H9 (cell line): ENCODE measurements at regions not wholly inside any gene's neighbourhood (a gene's known extent, or its start where the extent isn't known, plus 50 kb on each side); places are given as distances from the start of the nearest gene placed in this dataset.

Experiments
- DNase-seq: peaks from one replicate; pipeline ENCODE4 v3.0.0-alpha.2; 2017
- H2AFZ ChIP-seq: one replicate; pipeline ENCODE4 v1.6.1; 2013; ENCODE audit warnings: mild to moderate bottlenecking, low read length, control low read depth, moderate library complexity
- H2AK5ac ChIP-seq: 2 replicates; pipeline ENCODE4 v1.6.1; 2013; ENCODE audit warnings: low read length, control low read depth, mixed read lengths; ENCODE audit not compliant: insufficient read length
- H2BK120ac ChIP-seq: one replicate; pipeline ENCODE4 v1.6.1; 2013; ENCODE audit warnings: low read depth, mild to moderate bottlenecking, low read length, control low read depth, inconsistent platforms; ENCODE audit not compliant: poor library complexity, severe bottlenecking
- H2BK12ac ChIP-seq: 2 replicates; pipeline ENCODE4 v1.6.1; 2013; ENCODE audit warnings: low read length, control low read depth, mixed read lengths, low read depth; ENCODE audit not compliant: insufficient read length
- H2BK15ac ChIP-seq: 2 replicates; pipeline ENCODE4 v1.6.1; 2013; ENCODE audit warnings: low read depth, low read length, control low read depth
- H2BK20ac ChIP-seq: one replicate; pipeline ENCODE4 v1.6.1; 2013; ENCODE audit warnings: low read depth, mild to moderate bottlenecking, low read length, control low read depth, inconsistent platforms; ENCODE audit not compliant: poor library complexity, severe bottlenecking
- H2BK5ac ChIP-seq: 2 replicates; pipeline ENCODE4 v1.6.1; 2013; ENCODE audit warnings: low read length, control low read depth, mixed read lengths; ENCODE audit not compliant: insufficient read length
- H3K14ac ChIP-seq: 2 replicates; pipeline ENCODE4 v1.6.1; 2013; ENCODE audit warnings: low read length, control low read depth; ENCODE audit not compliant: insufficient read depth
- H3K18ac ChIP-seq: 2 replicates; pipeline ENCODE4 v1.6.1; 2013; ENCODE audit warnings: low read depth, mild to moderate bottlenecking, mixed read lengths, low read length, control low read depth; ENCODE audit not compliant: insufficient read length
- H3K23ac ChIP-seq: 2 replicates; pipeline ENCODE4 v1.6.1; 2013; ENCODE audit warnings: low read length, control low read depth, mixed read lengths, low read depth; ENCODE audit not compliant: insufficient read length
- H3K23me2 ChIP-seq: 2 replicates; pipeline ENCODE4 v1.6.1; 2013; ENCODE audit warnings: low read depth, mild to moderate bottlenecking, mixed read lengths, low read length, control low read depth; ENCODE audit not compliant: insufficient read length, poor library complexity, severe bottlenecking
- H3K27ac ChIP-seq: 2 replicates; pipeline ENCODE4 v1.5.1; 2013; ENCODE audit warnings: low read length, control low read depth, mixed read lengths, low read depth; ENCODE audit not compliant: insufficient read length
- H3K27me3 ChIP-seq: 2 replicates; pipeline ENCODE4 v1.6.1; 2013; ENCODE audit warnings: low read length, control low read depth, inconsistent platforms; ENCODE audit not compliant: insufficient read depth
- H3K4ac ChIP-seq: 2 replicates; pipeline ENCODE4 v1.6.1; 2013; ENCODE audit warnings: low read depth, mild to moderate bottlenecking, control low read depth, inconsistent platforms, low read length, moderate library complexity
- H3K4me1 ChIP-seq: 2 replicates; pipeline ENCODE4 v1.6.1; 2013; ENCODE audit warnings: low read length, control low read depth, inconsistent platforms; ENCODE audit not compliant: insufficient read depth
- H3K4me2 ChIP-seq: 2 replicates; pipeline ENCODE4 v1.6.1; 2013; ENCODE audit warnings: low read length, control low read depth, mixed read lengths; ENCODE audit not compliant: insufficient read length, insufficient read depth
- H3K56ac ChIP-seq: 2 replicates; pipeline ENCODE4 v1.6.1; 2013; ENCODE audit warnings: low read depth, mild to moderate bottlenecking, mixed read lengths, low read length, control low read depth; ENCODE audit not compliant: insufficient read length
- H3K79me1 ChIP-seq: 2 replicates; pipeline ENCODE4 v1.6.1; 2013; ENCODE audit warnings: low read depth, mild to moderate bottlenecking, moderate library complexity, low read length, control low read depth, inconsistent platforms; ENCODE audit not compliant: insufficient read depth, poor library complexity, severe bottlenecking
- H3K79me2 ChIP-seq: 2 replicates; pipeline ENCODE4 v1.6.1; 2013; ENCODE audit warnings: low read length, control low read depth, inconsistent platforms; ENCODE audit not compliant: insufficient read depth
- H3K9ac ChIP-seq: 2 replicates; pipeline ENCODE4 v1.6.1; 2013; ENCODE audit warnings: low read length, control low read depth, mixed read lengths; ENCODE audit not compliant: insufficient read length; ENCODE audit errors: extremely low read depth
- H3K9me3 ChIP-seq: one replicate; pipeline ENCODE4 v1.6.1; 2013; ENCODE audit warnings: low read depth, low read length, inconsistent platforms; ENCODE audit not compliant: control insufficient read depth
- H3T11ph ChIP-seq: one replicate; pipeline ENCODE4 v1.6.1; 2013; ENCODE audit warnings: mild to moderate bottlenecking, low read length, control low read depth, inconsistent platforms
- H4K20me1 ChIP-seq: one replicate; pipeline ENCODE4 v1.6.1; 2013; ENCODE audit not compliant: control insufficient read depth, insufficient read length, insufficient read depth
- H4K5ac ChIP-seq: 2 replicates; pipeline ENCODE4 v1.6.1; 2013; ENCODE audit warnings: low read depth, mild to moderate bottlenecking, mixed read lengths, low read length, control low read depth; ENCODE audit not compliant: insufficient read length
- H4K8ac ChIP-seq: replicated peaks from 2 replicates; pipeline ENCODE4 v1.6.1; 2013; ENCODE audit warnings: low read length, control low read depth, mixed read lengths, low read depth; ENCODE audit not compliant: insufficient read length
- H4K91ac ChIP-seq: 2 replicates; pipeline ENCODE4 v1.6.1; 2013; ENCODE audit warnings: low read depth, mild to moderate bottlenecking, moderate library complexity, mixed read lengths, low read length, control low read depth; ENCODE audit not compliant: insufficient read length
- H3K27ac Mint-ChIP-seq, 3 experiments: 2 replicates in 2 of 3; 3 replicates in 1 of 3; pipeline ENCODE4 v1.8.0; 2020 to 2021; ENCODE audit warnings: mixed read lengths in 3 of 3, mild to moderate bottlenecking in 1 of 3, moderate library complexity in 1 of 3
- H3K27me3 Mint-ChIP-seq: 2 replicates; pipeline ENCODE4 v1.8.0; 2021; ENCODE audit warnings: low read depth, mild to moderate bottlenecking, moderate library complexity, mixed read lengths
- H3K36me3 Mint-ChIP-seq, 3 experiments: 2 replicates in 2 of 3; 3 replicates in 1 of 3; pipeline ENCODE4 v1.8.0; 2020 to 2021; ENCODE audit warnings: low read depth in 3 of 3, mixed read lengths in 3 of 3; ENCODE audit not compliant: insufficient read depth in 1 of 3
- H3K4me1 Mint-ChIP-seq, 2 experiments: 2 replicates each; pipeline ENCODE4 v1.8.0; 2020; ENCODE audit warnings: mixed read lengths in 2 of 2
- H3K4me3 Mint-ChIP-seq, 2 experiments: 2 replicates in 1 of 2; 3 replicates in 1 of 2; pipeline ENCODE4 v1.8.0; 2020 to 2021; ENCODE audit warnings: mild to moderate bottlenecking in 2 of 2, mixed read lengths in 2 of 2, moderate library complexity in 1 of 2
- H3K9me3 Mint-ChIP-seq, 2 experiments: 2 replicates in 1 of 2; 3 replicates in 1 of 2; pipeline ENCODE4 v1.8.0; 2020; ENCODE audit warnings: mild to moderate bottlenecking in 2 of 2, mixed read lengths in 2 of 2, moderate library complexity in 1 of 2
- WGBS: extraction: QIAGEN DNeasy Blood & Tissue Kit; methylation state at CpG from one replicate; pipeline ENCODE4 v1.1.7; 2013; ENCODE audit warnings: missing lambda C conversion rate, low lambda C conversion rate, mixed read lengths; ENCODE audit not compliant: insufficient read length; ENCODE audit errors: extremely low coverage; 5-methylcytosine and 5-hydroxymethylcytosine counted together
- TF ChIP-seq, protein P1 (sequence below): fragments of 200-600 bp; sonication (generic); conservative IDR thresholded peaks from 3 replicates; pipeline ENCODE4 v1.8.0; 2021; ENCODE audit warnings: antibody characterized with exemption, mild to moderate bottlenecking

DNA sequence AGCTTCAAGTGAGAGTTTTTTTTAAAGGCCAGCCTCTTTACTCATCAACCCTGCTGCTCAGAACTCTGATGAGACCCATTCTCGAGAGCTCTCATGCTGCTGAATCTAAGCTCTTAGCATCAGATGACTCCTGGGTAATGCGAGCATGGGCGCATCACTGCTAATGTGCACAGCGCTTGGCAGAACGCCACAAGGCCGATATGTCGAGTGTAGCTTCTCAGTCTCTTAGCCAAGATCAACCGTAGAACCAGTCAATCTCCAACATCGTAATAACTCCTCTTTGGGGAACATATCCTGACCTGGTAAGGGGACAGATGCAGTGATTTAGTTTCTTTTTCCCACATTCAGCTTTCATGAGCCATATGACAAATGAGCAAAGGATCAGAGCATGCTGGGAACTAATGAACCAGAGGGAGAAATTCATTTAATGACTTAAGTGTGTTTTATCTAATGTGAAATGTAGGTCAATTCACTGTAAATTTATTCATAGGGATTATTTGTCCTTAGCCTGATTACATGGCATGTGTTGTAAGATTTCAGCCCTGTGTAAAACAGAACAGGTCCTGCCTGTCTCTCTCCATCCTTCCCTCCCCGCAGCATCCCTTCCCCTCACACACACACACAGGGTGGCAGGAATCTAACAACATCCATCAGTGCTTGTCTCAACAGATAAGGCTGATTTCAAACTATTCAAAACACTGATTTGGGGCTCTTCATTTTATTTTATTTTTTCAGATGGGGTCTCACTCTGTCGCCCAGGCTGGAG, 195.4 kb upstream of the C2CD4B start:
- Histone ChIP-seq H3K56ac (no peak overlapping the region), H3K14ac (no peak overlapping the region), H3K79me1 (no peaks in the 10 kb centered on the region), H2BK15ac (no peak overlapping the region), H3K4ac (no peak overlapping the region), H2BK12ac (no peak overlapping the region), H4K5ac (no peak overlapping the region), H3K4me1 (no peaks in the 10 kb centered on the region), H4K20me1 (no peaks in the 10 kb centered on the region), H2BK20ac (no peak overlapping the region), H3T11ph (no peak overlapping the region), H3K4me2 (no peak overlapping the region), H3K18ac (no peak overlapping the region), H3K23me2 (no peaks in the 10 kb centered on the region), H4K8ac (no peak overlapping the region), H2AK5ac (no peak overlapping the region), H4K91ac (no peak overlapping the region), H2AFZ (no peak overlapping the region), H3K23ac (no peak overlapping the region), H3K27ac (no peak overlapping the region), H3K27me3 (no peaks in the 10 kb centered on the region), H3K79me2 (no peaks in the 10 kb centered on the region), H3K9ac (no peak overlapping the region), H3K9me3 (no peaks in the 10 kb centered on the region), H2BK5ac (no peak overlapping the region), H2BK120ac (no peak overlapping the region)
- TF ChIP-seq, protein P1, sequence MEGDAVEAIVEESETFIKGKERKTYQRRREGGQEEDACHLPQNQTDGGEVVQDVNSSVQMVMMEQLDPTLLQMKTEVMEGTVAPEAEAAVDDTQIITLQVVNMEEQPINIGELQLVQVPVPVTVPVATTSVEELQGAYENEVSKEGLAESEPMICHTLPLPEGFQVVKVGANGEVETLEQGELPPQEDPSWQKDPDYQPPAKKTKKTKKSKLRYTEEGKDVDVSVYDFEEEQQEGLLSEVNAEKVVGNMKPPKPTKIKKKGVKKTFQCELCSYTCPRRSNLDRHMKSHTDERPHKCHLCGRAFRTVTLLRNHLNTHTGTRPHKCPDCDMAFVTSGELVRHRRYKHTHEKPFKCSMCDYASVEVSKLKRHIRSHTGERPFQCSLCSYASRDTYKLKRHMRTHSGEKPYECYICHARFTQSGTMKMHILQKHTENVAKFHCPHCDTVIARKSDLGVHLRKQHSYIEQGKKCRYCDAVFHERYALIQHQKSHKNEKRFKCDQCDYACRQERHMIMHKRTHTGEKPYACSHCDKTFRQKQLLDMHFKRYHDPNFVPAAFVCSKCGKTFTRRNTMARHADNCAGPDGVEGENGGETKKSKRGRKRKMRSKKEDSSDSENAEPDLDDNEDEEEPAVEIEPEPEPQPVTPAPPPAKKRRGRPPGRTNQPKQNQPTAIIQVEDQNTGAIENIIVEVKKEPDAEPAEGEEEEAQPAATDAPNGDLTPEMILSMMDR = no peak
- Mint-ChIP-seq H3K27ac (no peak overlapping the region), H3K27me3 (peaks cover 2% of the 10 kb centered on the region; the same call in 1 of the 2 replicates), H3K9me3 (no peaks in the 10 kb centered on the region; a peak in 1 of 5 replicates), H3K4me3 (no peak overlapping the region), H3K36me3 (no peaks in the 10 kb centered on the region), H3K4me1 (no peaks in the 10 kb centered on the region)
- no CpG with 5 or more reads among the region's 11 CpGs for WGBS
- no peak for DNase-seq
